NCI-H2029 treated with DMSO at 0.1 percent for 48 hours (cell line): ENCODE measurements at regions not wholly inside any gene's neighbourhood (a gene's known extent, or its start where the extent isn't known, plus 50 kb on each side); places are given as distances from the start of the nearest gene placed in this dataset.
"Not testable (repeated sequence)": the region's sequence is repeated elsewhere in the genome, so short reads cannot be mapped to it uniquely, and the experiment has no call there.

Source experiments
- DNase-seq: peaks from one replicate; lab custom pipeline; 2025; lab: John Stamatoyannopoulos, UW

DNA sequence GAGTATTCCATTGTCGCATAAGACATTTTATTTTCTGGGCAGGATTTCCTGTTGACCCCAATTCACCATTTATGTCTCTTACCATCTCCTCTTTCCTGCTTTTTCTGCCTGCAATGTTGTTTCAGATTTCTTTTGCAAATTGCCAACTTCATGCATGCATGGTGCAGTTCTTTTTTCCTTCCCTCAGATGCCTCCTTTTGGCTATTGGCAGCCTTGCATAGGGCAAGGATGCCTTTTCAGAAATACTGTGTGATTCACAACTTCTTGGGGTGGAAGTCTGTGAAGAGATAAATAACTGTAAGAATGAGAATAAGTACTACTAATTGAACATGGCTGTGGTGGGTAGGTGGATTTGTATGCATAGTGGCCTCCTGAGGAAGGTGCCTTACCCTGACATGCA is 116.7 kb downstream of the SOX4 start:
- no peak for DNase-seq

- DNase-seq: no peak
Observed at GRCh38 chr6:21710908-21711627, 117.5 kb downstream of the SOX4 start.

DNA sequence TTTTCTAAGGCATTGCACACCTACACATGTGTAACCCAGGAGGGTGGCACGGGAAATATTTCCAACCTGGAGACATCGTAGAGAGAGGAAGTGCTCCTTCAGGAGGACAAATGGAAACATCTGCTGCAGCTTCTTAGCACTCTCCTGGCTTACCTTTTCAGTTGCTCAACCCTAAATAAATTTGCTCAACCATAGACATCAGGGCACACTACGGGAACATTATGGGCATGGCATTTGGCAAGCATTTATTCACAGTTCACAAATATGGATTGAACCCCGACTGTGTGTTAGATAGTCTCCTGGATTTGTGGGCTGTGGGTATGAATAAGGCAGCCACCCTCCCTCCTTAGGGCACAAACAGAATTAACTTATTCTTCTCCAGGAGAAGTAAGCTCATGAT is 118.7 kb downstream of the SOX4 start:
- DNase-seq: no peak

- DNase-seq: no peak
Observed at GRCh38 chr6:21713481-21713880, 119.9 kb downstream of the SOX4 start.

DNA sequence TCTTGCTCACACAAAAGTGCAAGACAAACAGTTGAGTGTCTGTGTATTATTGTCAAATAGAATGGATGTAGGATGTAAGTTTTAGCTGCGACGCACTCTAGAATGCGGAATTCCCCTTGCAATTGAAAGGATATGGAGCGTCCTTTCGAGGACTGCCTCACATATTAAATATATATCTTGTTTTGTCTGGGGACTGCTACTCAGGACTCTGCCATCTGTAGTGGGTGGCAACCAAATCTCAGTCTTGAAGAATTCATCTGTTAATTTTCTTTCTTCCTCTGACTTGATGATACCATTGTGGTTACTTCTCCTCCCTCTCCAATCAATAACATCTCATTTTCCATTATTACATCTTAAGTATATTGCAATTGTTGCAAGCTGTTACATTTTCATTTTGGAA is 121.6 kb downstream of the SOX4 start:
- DNase-seq: no peak

DNA sequence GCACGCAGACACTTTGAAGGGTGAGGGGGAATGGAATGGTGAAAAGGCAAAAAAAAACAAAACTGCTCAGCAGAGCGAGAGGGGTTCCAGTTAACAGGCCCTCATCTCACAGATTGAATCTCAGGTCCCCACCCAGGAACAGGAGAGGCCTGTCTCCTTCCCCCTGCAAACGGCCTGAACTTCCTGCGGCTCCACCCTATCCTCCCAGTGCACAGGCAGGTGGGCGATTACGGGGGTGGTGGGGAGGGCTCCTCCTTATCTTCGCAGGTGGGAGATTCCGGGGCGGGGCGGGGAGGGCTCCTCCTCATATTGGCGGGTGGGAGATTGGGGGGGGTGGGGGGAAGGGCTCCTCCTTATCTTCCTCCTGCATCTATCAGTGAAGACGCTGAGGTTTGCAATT is 129.0 kb downstream of the SOX4 start:
- no peak for DNase-seq

GRCh38 chr6:21726676-21727075 is 133.1 kb downstream of the SOX4 start:
- no peak for DNase-seq

DNA sequence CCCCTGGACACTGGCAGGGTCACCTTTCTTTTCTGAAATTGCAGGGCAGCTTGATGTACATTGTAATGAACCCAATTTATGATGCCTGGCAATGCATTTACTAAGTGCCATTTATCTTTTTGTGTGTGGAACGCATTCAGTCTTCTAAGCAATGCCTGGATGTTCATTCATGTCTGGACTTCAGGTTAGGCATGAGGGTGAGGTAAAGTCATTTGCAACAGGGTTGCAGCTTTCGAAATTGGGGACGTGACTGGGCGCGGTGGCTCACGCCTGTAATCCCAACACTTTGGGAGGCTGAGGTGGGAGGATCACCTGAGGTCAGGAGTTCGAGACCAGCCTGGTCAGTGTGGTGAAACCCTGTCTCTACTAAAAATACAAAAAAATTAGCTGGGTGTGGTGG is 134.6 kb downstream of the SOX4 start:
- DNase-seq: no peak

GRCh38 chr6:21729431-21729830 is 135.9 kb downstream of the SOX4 start:
- no peak for DNase-seq

DNA sequence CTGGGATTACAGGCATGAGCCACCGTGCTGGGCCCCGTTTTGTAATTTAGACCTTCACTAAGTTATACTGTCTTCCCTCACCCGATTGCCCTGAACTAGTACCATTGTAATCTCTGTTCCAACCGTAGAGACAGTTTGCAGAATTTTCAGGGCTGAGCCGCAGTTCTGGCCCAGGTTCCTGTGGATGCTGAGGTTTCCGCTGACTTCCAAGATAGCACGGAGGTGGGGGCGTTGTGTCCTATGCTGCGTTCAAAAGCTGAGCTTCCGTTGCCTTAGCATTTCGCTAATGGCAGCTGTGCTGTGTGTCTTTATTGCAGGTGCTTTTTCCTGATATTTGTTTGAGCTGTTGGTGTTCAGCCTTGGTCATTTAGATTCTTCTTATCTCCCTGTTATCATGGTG is 137.0 kb downstream of the SOX4 start:
- DNase-seq: no peak

DNA sequence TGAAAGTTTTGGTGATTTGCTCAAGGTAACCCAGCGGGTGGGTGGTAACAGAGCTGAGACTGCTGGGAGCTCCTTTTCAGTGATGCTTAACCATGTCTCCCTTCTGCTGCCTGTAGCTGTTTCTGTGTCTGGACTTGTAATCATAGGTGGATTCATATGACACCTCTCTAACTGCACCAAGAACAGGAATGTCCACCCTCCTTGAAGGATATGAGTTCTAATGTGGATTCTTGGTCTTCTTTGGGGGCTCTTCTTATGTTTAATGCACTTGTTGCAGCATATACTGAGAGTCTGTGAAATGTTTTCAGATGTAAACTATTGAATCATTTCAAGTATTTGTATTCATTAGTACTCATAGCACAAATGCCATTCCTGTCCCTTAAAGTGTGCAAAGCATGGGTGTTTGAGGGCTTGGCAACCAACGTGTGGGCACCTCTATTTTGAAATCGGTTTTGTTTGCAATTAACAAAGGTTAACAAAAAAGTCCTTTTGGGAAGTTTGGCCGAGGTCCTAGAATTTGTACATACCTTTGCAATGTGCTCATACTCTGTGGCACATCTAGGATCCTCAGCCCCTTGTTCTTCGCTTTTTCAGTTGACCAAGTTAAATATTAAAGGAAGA is 138.0 kb downstream of the SOX4 start:
- peak; percentile 87 for DNase-seq

DNA sequence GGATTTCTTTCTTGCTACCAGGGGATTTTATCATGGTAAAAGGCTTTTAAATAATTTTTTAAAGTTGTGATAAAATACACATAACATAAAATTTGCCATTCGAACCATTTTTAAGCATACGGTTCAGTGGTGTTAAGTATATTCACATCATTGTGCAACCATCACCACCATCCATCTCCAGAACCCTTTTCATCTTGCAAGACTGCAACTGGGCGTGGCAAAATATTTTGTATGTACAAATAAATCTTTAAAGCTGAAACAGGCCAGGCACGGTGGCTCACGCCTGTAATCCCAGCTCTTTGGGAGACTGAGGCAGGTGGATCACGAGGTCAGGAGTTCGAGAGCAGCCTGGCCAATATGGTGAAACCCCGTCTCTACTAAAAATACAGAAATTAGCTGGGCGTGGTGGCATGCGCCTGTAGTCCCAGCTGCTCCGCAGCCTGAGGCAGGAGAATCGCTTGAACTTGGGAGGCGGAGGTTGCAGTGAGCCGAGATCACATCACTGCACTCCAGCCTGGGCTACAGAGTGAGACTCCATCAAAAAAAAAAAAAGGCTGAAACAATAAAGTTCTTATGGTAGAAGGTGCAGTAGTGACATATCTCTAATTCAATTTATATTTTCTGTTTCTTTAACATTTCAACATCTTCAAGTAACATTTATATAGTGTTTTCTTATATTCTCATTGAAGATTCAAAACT is 138.6 kb downstream of the SOX4 start:
- not testable (repeated sequence) for DNase-seq

- DNase-seq: no peak
Observed at GRCh38 chr6:21732731-21733130, 139.2 kb downstream of the SOX4 start.

DNA sequence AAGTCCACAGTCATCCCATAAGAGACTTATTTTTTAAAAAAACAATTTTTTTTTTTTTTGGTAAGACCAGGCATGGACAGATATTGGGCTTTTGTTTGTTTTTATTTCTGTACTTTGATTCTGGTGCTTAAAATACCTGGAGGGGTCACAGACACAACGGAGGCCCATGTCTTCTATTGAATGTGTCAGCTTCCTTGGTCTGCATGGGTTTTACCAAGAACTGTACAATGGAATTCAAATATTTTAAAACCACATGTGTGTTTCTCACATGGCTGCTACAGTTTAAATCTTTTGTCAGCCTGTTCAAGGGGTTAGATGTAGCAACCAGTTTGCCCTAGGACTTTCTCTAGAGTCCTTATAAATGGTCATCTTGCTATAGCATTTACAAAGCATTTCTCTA is 139.8 kb downstream of the SOX4 start:
- DNase-seq: no peak

DNA sequence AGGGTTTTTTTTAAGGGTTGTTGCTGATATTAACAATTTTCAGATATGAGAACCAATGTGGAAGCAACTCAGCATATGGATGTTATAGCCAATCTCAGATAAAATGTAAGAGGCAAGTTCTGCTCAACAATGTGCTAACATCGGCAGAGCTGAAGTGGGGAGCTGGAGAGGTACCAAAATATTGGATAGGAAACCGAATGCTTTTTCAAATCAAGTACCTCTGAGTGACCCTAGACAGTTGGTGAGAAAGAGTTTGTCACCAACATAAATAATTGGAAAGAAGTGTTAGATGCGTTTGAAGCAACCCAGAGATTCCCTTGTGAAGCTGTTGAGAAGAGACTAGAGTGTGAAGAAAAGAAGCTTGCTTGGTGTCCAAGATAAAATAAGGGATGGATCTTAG is 140.7 kb downstream of the SOX4 start:
- DNase-seq: peak; percentile 64

DNA sequence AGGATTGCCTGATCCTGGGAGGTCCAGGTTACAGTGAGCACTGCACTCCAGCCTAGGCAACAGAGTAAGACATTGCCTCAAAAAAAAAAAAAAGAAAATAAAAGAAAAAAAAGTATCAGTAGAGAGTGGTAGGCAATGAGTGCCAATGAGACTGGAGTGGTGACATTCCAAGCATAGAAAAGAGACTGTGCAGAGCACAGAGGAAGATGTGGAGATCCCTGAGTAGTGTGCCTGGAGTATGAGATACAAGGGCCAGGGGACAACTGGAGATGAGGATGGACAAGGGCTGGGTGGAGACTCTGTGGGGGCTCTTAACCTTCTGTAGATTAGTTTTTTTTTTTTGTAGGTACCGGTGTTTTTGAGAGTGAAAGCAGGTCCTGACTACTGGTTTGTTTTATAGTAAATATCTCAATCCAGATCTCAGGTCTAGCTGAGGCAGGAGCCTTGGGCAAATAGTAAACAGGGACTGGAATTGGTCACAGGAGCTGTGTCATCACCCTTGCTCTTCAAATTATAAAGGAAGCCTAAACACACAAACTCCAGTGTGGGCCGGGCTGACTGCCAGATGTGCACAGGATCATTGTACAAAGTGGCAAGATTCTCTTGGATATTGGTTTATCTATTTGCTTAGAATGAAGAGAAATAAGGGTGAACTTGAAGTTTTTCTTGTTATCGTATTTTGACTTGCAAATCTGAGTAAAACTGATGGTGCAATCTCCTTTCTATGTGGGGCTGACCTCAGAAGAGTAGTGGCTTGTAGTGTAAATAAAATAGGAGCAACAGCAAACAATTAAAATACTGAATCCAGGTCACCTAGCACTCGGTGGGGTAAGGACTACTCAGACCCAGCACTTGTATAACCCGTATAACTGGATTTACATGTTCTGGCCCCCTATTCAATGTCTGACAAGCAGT is 144.9 kb downstream of the SOX4 start:
- DNase-seq: peak; percentile 100

GRCh38 chr6:21739241-21739640 is 145.7 kb downstream of the SOX4 start:
- no peak for DNase-seq

- DNase-seq: no peak
Observed at GRCh38 chr6:21739838-21740237, 146.3 kb downstream of the SOX4 start.

- no peak for DNase-seq
Observed at GRCh38 chr6:21740376-21741124, 147.0 kb downstream of the SOX4 start.

DNA sequence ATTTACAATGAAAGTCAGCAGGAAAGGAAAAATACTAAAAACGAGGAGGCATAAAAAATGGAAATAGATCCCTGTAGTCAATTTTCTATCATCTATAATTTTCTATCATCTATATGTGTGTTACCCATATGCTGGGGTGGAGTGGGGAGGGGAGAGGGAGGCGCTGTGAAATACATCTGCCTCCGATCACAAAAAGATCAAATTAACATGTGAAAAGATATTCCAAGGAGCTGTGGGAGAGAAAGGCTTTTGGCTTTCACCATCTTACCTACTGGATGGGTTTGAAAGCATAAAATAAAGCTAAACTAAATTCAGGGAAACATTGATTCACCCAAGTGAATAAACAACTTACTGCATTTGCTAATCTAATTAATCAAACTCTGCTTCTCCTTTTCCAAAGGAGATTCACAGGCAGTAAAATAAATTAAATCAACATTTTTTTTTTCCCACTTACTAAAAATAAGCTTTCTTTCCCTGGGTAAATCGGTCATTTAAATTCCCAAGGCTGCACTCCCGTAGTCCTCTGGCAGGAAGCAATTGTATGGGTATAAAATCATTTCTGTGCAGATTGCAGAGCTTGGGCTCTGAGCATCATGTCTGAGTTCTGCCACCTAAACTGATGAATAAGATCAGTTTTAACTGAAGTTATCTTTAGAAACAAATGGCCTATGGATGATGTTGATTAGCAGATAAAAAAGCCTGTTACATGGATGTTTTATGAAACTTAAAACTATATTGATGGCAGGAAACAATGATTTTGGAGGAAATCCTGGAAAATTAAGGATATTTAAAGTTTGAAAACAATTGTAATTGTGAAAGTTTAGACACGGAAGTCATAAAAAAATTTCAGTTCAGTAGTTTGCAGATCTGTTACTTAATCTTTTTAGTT is 147.9 kb downstream of the SOX4 start:
- no peak for DNase-seq
